ENCODE measurements at regions not wholly inside any gene's neighbourhood (a gene's known extent, or its start where the extent isn't known, plus 50 kb on each side); places are given as distances from the start of the nearest gene placed in this dataset.
A peak's percentile ranks its signal among the peaks of the same experiment; 100 is the strongest.

- no peak for TF ChIP-seq PAX5 (IDR thresholded peaks at IDR 0.05; ENCODE audit: insufficient read depth, low read length, severe bottlenecking)
- TF ChIP-seq POLR2A (IDR thresholded peaks at IDR 0.05; ENCODE audit: low read depth, low read length): no peak
- no peak for TF ChIP-seq TAF1 (IDR thresholded peaks at IDR 0.05; ENCODE audit: low read depth, low read length)
- no peak for TF ChIP-seq POLR2AphosphoS5 (IDR thresholded peaks at IDR 0.05; ENCODE audit: low read depth, low read length)
- TF ChIP-seq SPI1 (IDR thresholded peaks at IDR 0.05; ENCODE audit: low read depth, low read length): no peak
- no peak for TF ChIP-seq POU2F2 (IDR thresholded peaks at IDR 0.05; ENCODE audit: low read depth, low read length)
- peak; percentile 6 for DNase-seq (ENCODE audit: insufficient read length, low spot score)
Observed at GRCh38 chr16:82439678-82440293, 187.0 kb upstream of the CDH13 start.

DNA sequence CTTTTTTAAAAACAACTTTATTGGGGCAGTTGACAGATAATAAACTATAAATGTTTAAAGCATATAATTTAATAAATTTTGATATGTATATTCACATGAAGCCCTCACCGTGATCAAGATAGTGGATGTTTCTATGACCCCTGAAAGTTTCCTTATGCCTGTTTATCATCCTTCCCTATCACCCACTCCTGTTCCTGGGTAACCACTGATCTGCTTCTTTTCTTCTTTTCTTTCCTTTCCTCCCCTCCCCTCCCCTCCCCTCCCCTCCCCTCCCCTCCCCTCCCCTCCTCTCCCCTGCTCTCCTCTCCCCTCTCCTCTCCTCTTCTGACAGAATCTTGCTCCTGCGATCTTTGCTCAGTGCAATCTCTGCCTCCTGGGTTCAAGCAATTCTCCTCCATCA is 193.7 kb upstream of the CDH13 start:
- no peak for TF ChIP-seq TAF1 (IDR thresholded peaks at IDR 0.05; ENCODE audit: low read depth, low read length)
- TF ChIP-seq POU2F2 (IDR thresholded peaks at IDR 0.05; ENCODE audit: low read depth, low read length): no peak

More at GRCh38 chr16:82439678-82440293, 187.0 kb upstream of the CDH13 start:
- peak; percentile 40 for FAIRE-seq

GRCh38 chr16:82432261-82432660 is 194.5 kb upstream of the CDH13 start:
- no peak for TF ChIP-seq POLR2A (IDR thresholded peaks at IDR 0.05; ENCODE audit: low read depth, low read length)
- no peak for TF ChIP-seq SPI1 (IDR thresholded peaks at IDR 0.05; ENCODE audit: low read depth, low read length)
- no peak for TF ChIP-seq POU2F2 (IDR thresholded peaks at IDR 0.05; ENCODE audit: low read depth, low read length)
- no peak for TF ChIP-seq POLR2AphosphoS5 (IDR thresholded peaks at IDR 0.05; ENCODE audit: low read depth, low read length)
- no peak for TF ChIP-seq PAX5 (IDR thresholded peaks at IDR 0.05; ENCODE audit: insufficient read depth, low read length, severe bottlenecking)
- no peak for TF ChIP-seq TAF1 (IDR thresholded peaks at IDR 0.05; ENCODE audit: low read depth, low read length)
- DNase-seq (ENCODE audit: insufficient read length, low spot score) (no peak), FAIRE-seq (no peak)

More for the DNA sequence above, 193.7 kb upstream of the CDH13 start:
- no peak for FAIRE-seq
- no peak for DNase-seq (ENCODE audit: insufficient read length, low spot score)

DNA sequence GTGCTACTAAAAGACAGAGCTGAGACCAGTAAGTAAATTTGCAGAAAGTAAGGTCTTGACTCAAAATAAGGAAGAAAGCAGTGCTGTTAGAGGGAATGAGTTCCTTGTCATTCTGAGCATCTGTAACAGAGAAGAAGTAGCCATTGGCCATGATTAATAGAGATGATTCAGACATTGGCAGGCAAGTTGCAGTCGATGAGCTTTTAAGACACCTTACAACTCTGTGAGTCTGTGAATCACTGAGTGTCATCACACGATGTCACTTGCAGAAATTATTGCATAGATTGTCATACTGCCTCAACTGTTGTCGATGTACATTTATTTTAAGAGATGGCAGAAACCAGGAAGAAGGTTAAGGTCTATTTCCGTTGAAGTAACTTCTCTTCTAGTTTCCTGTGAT is 201.1 kb upstream of the CDH13 start:
- TF ChIP-seq TAF1 (IDR thresholded peaks at IDR 0.05; ENCODE audit: low read depth, low read length) (no peak), SPI1 (IDR thresholded peaks at IDR 0.05; ENCODE audit: low read depth, low read length) (no peak), POLR2AphosphoS5 (IDR thresholded peaks at IDR 0.05; ENCODE audit: low read depth, low read length) (no peak), POLR2A (IDR thresholded peaks at IDR 0.05; ENCODE audit: low read depth, low read length) (no peak), POU2F2 (IDR thresholded peaks at IDR 0.05; ENCODE audit: low read depth, low read length) (no peak), PAX5 (IDR thresholded peaks at IDR 0.05; ENCODE audit: insufficient read depth, low read length, severe bottlenecking) (no peak)
- no peak for FAIRE-seq
- no peak for DNase-seq (ENCODE audit: insufficient read length, low spot score)

GRCh38 chr16:82421851-82422250 is 204.9 kb upstream of the CDH13 start:
- no peak for DNase-seq (ENCODE audit: insufficient read length, low spot score)
- TF ChIP-seq POU2F2 (IDR thresholded peaks at IDR 0.05; ENCODE audit: low read depth, low read length): no peak
- TF ChIP-seq SPI1 (IDR thresholded peaks at IDR 0.05; ENCODE audit: low read depth, low read length): no peak
- TF ChIP-seq POLR2A (IDR thresholded peaks at IDR 0.05; ENCODE audit: low read depth, low read length): no peak
- no peak for TF ChIP-seq POLR2AphosphoS5 (IDR thresholded peaks at IDR 0.05; ENCODE audit: low read depth, low read length)
- no peak for TF ChIP-seq PAX5 (IDR thresholded peaks at IDR 0.05; ENCODE audit: insufficient read depth, low read length, severe bottlenecking)
- TF ChIP-seq TAF1 (IDR thresholded peaks at IDR 0.05; ENCODE audit: low read depth, low read length): no peak
- FAIRE-seq: no peak

- TF ChIP-seq PAX5 (IDR thresholded peaks at IDR 0.05; ENCODE audit: insufficient read depth, low read length, severe bottlenecking): no peak
- no peak for TF ChIP-seq POU2F2 (IDR thresholded peaks at IDR 0.05; ENCODE audit: low read depth, low read length)
- TF ChIP-seq TAF1 (IDR thresholded peaks at IDR 0.05; ENCODE audit: low read depth, low read length): no peak
- no peak for TF ChIP-seq POLR2AphosphoS5 (IDR thresholded peaks at IDR 0.05; ENCODE audit: low read depth, low read length)
- no peak for TF ChIP-seq SPI1 (IDR thresholded peaks at IDR 0.05; ENCODE audit: low read depth, low read length)
- TF ChIP-seq POLR2A (IDR thresholded peaks at IDR 0.05; ENCODE audit: low read depth, low read length): no peak
- no peak for DNase-seq (ENCODE audit: insufficient read length, low spot score)
- no peak for FAIRE-seq
Observed at GRCh38 chr16:82419332-82419731, 207.4 kb upstream of the CDH13 start.

DNA sequence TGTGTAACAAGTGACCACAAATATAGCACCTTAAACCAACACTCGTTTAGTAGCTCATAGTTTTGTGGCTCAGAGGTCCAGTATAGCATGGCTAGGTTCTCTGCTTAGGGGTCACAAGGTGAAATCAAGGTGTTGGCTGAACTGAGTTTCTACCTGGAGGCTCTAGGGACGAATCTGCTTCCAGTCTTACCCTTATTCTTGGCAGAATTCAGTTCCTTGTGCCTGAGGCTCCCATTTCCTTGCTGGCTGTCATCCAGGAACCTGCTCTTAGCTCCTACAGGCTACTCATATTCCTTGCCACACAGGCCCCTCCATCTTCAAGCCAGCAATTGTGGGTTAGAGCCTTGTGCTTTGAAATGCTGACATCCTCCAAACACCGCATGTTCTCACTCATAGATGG is 212.3 kb upstream of the CDH13 start:
- no peak for FAIRE-seq
- no peak for TF ChIP-seq POLR2A (IDR thresholded peaks at IDR 0.05; ENCODE audit: low read depth, low read length)
- no peak for TF ChIP-seq SPI1 (IDR thresholded peaks at IDR 0.05; ENCODE audit: low read depth, low read length)
- TF ChIP-seq POLR2AphosphoS5 (IDR thresholded peaks at IDR 0.05; ENCODE audit: low read depth, low read length): no peak
- TF ChIP-seq TAF1 (IDR thresholded peaks at IDR 0.05; ENCODE audit: low read depth, low read length): no peak
- no peak for TF ChIP-seq POU2F2 (IDR thresholded peaks at IDR 0.05; ENCODE audit: low read depth, low read length)
- no peak for TF ChIP-seq PAX5 (IDR thresholded peaks at IDR 0.05; ENCODE audit: insufficient read depth, low read length, severe bottlenecking)

DNA sequence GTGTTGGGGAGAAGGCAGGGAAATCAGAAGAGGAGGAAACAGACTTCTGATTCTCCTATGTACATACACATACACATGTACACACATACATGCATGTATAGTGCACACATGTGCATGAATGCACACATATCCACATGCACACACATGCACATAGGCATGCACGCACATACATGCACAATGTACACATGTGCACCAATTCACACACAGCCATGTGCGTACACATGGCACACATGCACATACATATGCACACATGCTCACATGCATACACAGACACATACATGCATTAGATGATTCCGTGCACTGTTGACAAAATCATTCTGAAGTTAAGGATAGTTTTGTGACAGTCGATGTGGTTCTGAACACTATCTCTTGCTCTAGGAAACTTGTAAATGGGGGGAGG is 214.0 kb upstream of the CDH13 start:
- DNase-seq (ENCODE audit: insufficient read length, low spot score) (no peak), FAIRE-seq (peak; percentile 58)
- TF ChIP-seq POLR2AphosphoS5 (IDR thresholded peaks at IDR 0.05; ENCODE audit: low read depth, low read length): no peak
- TF ChIP-seq POU2F2 (IDR thresholded peaks at IDR 0.05; ENCODE audit: low read depth, low read length): no peak
- no peak for TF ChIP-seq SPI1 (IDR thresholded peaks at IDR 0.05; ENCODE audit: low read depth, low read length)
- TF ChIP-seq PAX5 (IDR thresholded peaks at IDR 0.05; ENCODE audit: insufficient read depth, low read length, severe bottlenecking): no peak
- no peak for TF ChIP-seq TAF1 (IDR thresholded peaks at IDR 0.05; ENCODE audit: low read depth, low read length)
- no peak for TF ChIP-seq POLR2A (IDR thresholded peaks at IDR 0.05; ENCODE audit: low read depth, low read length)

More for the DNA sequence above, 212.3 kb upstream of the CDH13 start:
- no peak for DNase-seq (ENCODE audit: insufficient read length, low spot score)

GRCh38 chr16:82405736-82406135 is 221.0 kb upstream of the CDH13 start:
- TF ChIP-seq POLR2AphosphoS5 (IDR thresholded peaks at IDR 0.05; ENCODE audit: low read depth, low read length): no peak
- TF ChIP-seq SPI1 (IDR thresholded peaks at IDR 0.05; ENCODE audit: low read depth, low read length): no peak
- TF ChIP-seq PAX5 (IDR thresholded peaks at IDR 0.05; ENCODE audit: insufficient read depth, low read length, severe bottlenecking): no peak
- no peak for TF ChIP-seq POLR2A (IDR thresholded peaks at IDR 0.05; ENCODE audit: low read depth, low read length)
- TF ChIP-seq POU2F2 (IDR thresholded peaks at IDR 0.05; ENCODE audit: low read depth, low read length): no peak
- TF ChIP-seq TAF1 (IDR thresholded peaks at IDR 0.05; ENCODE audit: low read depth, low read length): no peak
- no peak for FAIRE-seq

More at GRCh38 chr16:82405736-82406135, 221.0 kb upstream of the CDH13 start:
- DNase-seq (ENCODE audit: insufficient read length, low spot score): no peak
